NCI-H2107 treated with DMSO at 0.1 percent for 48 hours (cell line): ENCODE measurements at regions not wholly inside any gene's neighbourhood (a gene's known extent, or its start where the extent isn't known, plus 50 kb on each side); places are given as distances from the start of the nearest gene placed in this dataset.

ENCODE experiments used
- DNase-seq: peaks from one replicate; lab custom pipeline; 2025; ENCODE audit not compliant: unreplicated experiment; lab: John Stamatoyannopoulos, UW

DNA sequence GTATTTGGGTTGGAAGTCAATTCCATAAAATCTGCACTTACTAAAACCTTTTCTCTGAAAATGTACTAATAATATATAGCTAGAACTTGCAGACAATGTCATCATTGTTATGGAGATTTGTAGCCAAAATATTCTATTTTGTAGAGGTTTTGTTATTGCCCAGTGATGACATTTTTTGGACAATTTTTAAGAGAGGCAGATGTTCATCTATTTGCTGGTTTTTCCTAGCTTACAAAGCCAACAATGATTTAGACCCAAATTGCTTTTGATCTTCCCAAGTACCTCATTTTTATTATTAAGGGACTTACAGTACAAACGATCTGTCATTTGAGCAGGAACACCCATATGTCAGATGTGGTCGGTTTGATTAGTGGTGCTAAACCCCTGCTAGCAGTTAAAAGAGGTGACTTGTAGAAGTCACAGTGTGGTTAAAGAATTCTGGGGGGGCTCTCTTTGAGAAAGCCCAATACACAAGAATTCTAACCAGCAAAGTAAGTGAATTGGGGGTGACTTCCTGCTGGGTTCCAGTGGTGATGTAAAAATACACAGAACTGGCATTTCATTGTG is 136.2 kb downstream of the KIT start:
- no peak for DNase-seq
